WTC11 (cell line): ENCODE measurements at regions not wholly inside any gene's neighbourhood (a gene's known extent, or its start where the extent isn't known, plus 50 kb on each side); places are given as distances from the start of the nearest gene placed in this dataset.

Source experiments
- ATAC-seq: fragments of 200-7000 bp; cut with Tn5 transposase; 2 replicates; pipeline ENCODE4 v1.10.0; 2021; ENCODE audit warnings: mild to moderate bottlenecking, moderate library complexity
- CTCF ChIA-PET: fragments of 300-600 bp; sonication (Branson Sonifier 250); formaldehyde crosslinking; loops from one replicate; lab custom pipeline; 2021; ENCODE audit warnings: antibody characterized with exemption; lab: Charles Lee
- POLR2A ChIA-PET: fragments of 350-600 bp; sonication (Branson Sonifier 250); formaldehyde crosslinking; loops from one replicate; lab custom pipeline; 2021; ENCODE audit warnings: antibody characterized with exemption; lab: Charles Lee
- DNase-seq: peaks from one replicate; pipeline ENCODE4 v3.0.0; 2021; ENCODE audit warnings: low spot score
- H3K27ac Mint-ChIP-seq: 2 replicates; pipeline ENCODE4 v1.8.0; 2021; ENCODE audit warnings: mixed read lengths
- H3K27me3 Mint-ChIP-seq: 2 replicates; pipeline ENCODE4 v1.8.0; 2021; ENCODE audit warnings: low read depth, mild to moderate bottlenecking, moderate library complexity, mixed read lengths
- H3K36me3 Mint-ChIP-seq: 2 replicates; pipeline ENCODE4 v1.8.0; 2021; ENCODE audit warnings: mixed read lengths
- H3K4me1 Mint-ChIP-seq: 2 replicates; pipeline ENCODE4 v1.8.0; 2022; ENCODE audit warnings: mixed read lengths
- H3K4me3 Mint-ChIP-seq: 2 replicates; pipeline ENCODE4 v1.8.0; 2021; ENCODE audit warnings: mild to moderate bottlenecking, moderate library complexity, mixed read lengths
- H3K9me3 Mint-ChIP-seq: 2 replicates; pipeline ENCODE4 v1.8.0; 2021; ENCODE audit warnings: mixed read lengths
- ESRRA ChIP-seq: sonication (generic); formaldehyde crosslinking; IDR thresholded peaks from 2 replicates; pipeline ENCODE4 v1.8.1; 2022; ENCODE audit warnings: mild to moderate bottlenecking, missing genetic modification reagents, borderline replicate concordance
- ETV6 ChIP-seq: sonication (generic); formaldehyde crosslinking; IDR thresholded peaks from 2 replicates; pipeline ENCODE4 v1.8.1; 2022; ENCODE audit warnings: mild to moderate bottlenecking, missing genetic modification reagents
- FOXK1 ChIP-seq: sonication (generic); formaldehyde crosslinking; IDR thresholded peaks from 2 replicates; pipeline ENCODE4 v1.8.0; 2022; ENCODE audit warnings: mild to moderate bottlenecking, moderate library complexity, missing genetic modification reagents
- HMGA2 ChIP-seq: fragments of 250-450 bp; sonication (Bioruptor Pico); IDR thresholded peaks from 2 replicates; pipeline ENCODE4 v1.4.0; 2021; ENCODE audit warnings: mild to moderate bottlenecking, moderate library complexity
- IRF2 ChIP-seq: sonication (generic); formaldehyde crosslinking; IDR thresholded peaks from 2 replicates; pipeline ENCODE4 v1.8.0; 2022; ENCODE audit warnings: low read depth, missing genetic modification reagents, borderline replicate concordance
- JAZF1 ChIP-seq: fragments of 250-450 bp; sonication (Bioruptor Pico); IDR thresholded peaks from 2 replicates; pipeline ENCODE4 v1.9.0; 2021; ENCODE audit warnings: moderate library complexity, mild to moderate bottlenecking, inconsistent platforms
- MXD4 ChIP-seq: fragments of 250-450 bp; sonication (Bioruptor Pico); IDR thresholded peaks from 2 replicates; pipeline ENCODE4 v1.8.0; 2021; ENCODE audit warnings: mild to moderate bottlenecking, moderate library complexity, borderline replicate concordance
- RELA ChIP-seq: sonication (generic); formaldehyde crosslinking; IDR thresholded peaks from 2 replicates; pipeline ENCODE4 v1.8.1; 2022; ENCODE audit warnings: missing genetic modification reagents, mild to moderate bottlenecking, borderline replicate concordance
- SMAD4 ChIP-seq: sonication (generic); formaldehyde crosslinking; IDR thresholded peaks from 2 replicates; pipeline ENCODE4 v1.8.0; 2022; ENCODE audit warnings: mild to moderate bottlenecking, missing genetic modification reagents
- TP53 ChIP-seq: sonication (generic); formaldehyde crosslinking; IDR thresholded peaks from 2 replicates; pipeline ENCODE4 v1.8.1; 2023; ENCODE audit warnings: mild to moderate bottlenecking, missing genetic modification reagents
- ZNF219 ChIP-seq: sonication (generic); formaldehyde crosslinking; IDR thresholded peaks from 2 replicates; pipeline ENCODE4 v1.8.0; 2023; ENCODE audit warnings: missing genetic modification reagents, mild to moderate bottlenecking, borderline replicate concordance
- ZNF396 ChIP-seq: fragments of 250-450 bp; sonication (Bioruptor Pico); IDR thresholded peaks from 2 replicates; pipeline ENCODE4 v1.8.0; 2021; ENCODE audit warnings: mild to moderate bottlenecking, moderate library complexity, borderline replicate concordance
- ZNF671 ChIP-seq: fragments of 250-450 bp; sonication (Bioruptor Pico); IDR thresholded peaks from 2 replicates; pipeline ENCODE4 v1.8.0; 2021; ENCODE audit warnings: mild to moderate bottlenecking
- TF ChIP-seq, protein P1 (sequence below): fragments of 250-450 bp; sonication (Bioruptor Pico); IDR thresholded peaks from 2 replicates; pipeline ENCODE4 v1.9.0; 2021; ENCODE audit warnings: mild to moderate bottlenecking, borderline replicate concordance
- TF ChIP-seq, protein P2 (sequence below): sonication (generic); formaldehyde crosslinking; IDR thresholded peaks from 2 replicates; pipeline ENCODE4 v1.8.0; 2023; ENCODE audit warnings: missing genetic modification reagents
- TF ChIP-seq, protein P3 (sequence below): sonication (generic); formaldehyde crosslinking; IDR thresholded peaks from 2 replicates; pipeline ENCODE4 v1.8.1; 2022; ENCODE audit warnings: missing genetic modification reagents, borderline replicate concordance
- TF ChIP-seq, protein P4 (sequence below): fragments of 250-450 bp; sonication (Bioruptor Pico); conservative IDR thresholded peaks from 2 replicates; pipeline ENCODE4 v1.9.0; 2021; ENCODE audit warnings: mild to moderate bottlenecking
- TF ChIP-seq, protein P5 (sequence below): sonication (generic); formaldehyde crosslinking; IDR thresholded peaks from 2 replicates; pipeline ENCODE4 v1.8.1; 2023; ENCODE audit warnings: mild to moderate bottlenecking, missing genetic modification reagents, moderate library complexity
- TF ChIP-seq, protein P6 (sequence below): fragments of 250-450 bp; sonication (Bioruptor Pico); IDR thresholded peaks from 2 replicates; pipeline ENCODE4 v2.1.2; 2022; ENCODE audit warnings: mild to moderate bottlenecking, moderate library complexity

DNA sequence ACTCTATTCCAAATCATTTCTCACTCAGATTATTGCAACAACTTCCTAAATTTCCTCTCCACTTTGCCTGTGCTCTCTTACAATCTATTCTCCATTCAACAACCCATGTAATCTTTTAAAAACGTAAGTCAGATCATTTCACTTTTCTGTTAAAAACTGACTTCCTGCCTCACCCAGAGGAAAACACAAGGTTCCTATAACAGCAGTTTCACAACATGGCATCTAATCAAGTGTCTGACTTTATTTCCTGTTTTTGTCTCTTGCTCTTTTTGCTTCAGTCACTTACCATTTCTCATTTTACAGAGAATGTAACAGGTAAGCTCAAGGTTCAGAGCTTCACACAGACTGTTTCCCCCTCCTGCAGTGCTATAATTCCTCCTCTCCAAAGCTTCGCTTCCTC, 560.7 kb downstream of the LRRIQ3 start:
- CTCF ChIA-PET = no interaction called here
- Mint-ChIP-seq H3K4me3 (no peak overlapping the region), H3K4me1 (peaks cover 12% of the 10 kb centered on the region), H3K27me3 (no peaks in the 10 kb centered on the region), H3K9me3 (no peaks in the 10 kb centered on the region), H3K36me3 (no peaks in the 10 kb centered on the region), H3K27ac (peak overlapping the region; percentile 52)
- peak; percentile 68; the same call in 1 of the 2 replicates for ATAC-seq
- TF ChIP-seq SMAD4 (CRISPR knock-in tag) = no peak
- no peak for TF ChIP-seq ZNF396
- TF ChIP-seq ESRRA (CRISPR knock-in tag) = no peak
- TF ChIP-seq, protein P1, sequence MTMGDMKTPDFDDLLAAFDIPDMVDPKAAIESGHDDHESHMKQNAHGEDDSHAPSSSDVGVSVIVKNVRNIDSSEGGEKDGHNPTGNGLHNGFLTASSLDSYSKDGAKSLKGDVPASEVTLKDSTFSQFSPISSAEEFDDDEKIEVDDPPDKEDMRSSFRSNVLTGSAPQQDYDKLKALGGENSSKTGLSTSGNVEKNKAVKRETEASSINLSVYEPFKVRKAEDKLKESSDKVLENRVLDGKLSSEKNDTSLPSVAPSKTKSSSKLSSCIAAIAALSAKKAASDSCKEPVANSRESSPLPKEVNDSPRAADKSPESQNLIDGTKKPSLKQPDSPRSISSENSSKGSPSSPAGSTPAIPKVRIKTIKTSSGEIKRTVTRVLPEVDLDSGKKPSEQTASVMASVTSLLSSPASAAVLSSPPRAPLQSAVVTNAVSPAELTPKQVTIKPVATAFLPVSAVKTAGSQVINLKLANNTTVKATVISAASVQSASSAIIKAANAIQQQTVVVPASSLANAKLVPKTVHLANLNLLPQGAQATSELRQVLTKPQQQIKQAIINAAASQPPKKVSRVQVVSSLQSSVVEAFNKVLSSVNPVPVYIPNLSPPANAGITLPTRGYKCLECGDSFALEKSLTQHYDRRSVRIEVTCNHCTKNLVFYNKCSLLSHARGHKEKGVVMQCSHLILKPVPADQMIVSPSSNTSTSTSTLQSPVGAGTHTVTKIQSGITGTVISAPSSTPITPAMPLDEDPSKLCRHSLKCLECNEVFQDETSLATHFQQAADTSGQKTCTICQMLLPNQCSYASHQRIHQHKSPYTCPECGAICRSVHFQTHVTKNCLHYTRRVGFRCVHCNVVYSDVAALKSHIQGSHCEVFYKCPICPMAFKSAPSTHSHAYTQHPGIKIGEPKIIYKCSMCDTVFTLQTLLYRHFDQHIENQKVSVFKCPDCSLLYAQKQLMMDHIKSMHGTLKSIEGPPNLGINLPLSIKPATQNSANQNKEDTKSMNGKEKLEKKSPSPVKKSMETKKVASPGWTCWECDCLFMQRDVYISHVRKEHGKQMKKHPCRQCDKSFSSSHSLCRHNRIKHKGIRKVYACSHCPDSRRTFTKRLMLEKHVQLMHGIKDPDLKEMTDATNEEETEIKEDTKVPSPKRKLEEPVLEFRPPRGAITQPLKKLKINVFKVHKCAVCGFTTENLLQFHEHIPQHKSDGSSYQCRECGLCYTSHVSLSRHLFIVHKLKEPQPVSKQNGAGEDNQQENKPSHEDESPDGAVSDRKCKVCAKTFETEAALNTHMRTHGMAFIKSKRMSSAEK (CRISPR knock-in tag) = no peak
- no peak for TF ChIP-seq JAZF1 (CRISPR knock-in tag)
- TF ChIP-seq, protein P2, sequence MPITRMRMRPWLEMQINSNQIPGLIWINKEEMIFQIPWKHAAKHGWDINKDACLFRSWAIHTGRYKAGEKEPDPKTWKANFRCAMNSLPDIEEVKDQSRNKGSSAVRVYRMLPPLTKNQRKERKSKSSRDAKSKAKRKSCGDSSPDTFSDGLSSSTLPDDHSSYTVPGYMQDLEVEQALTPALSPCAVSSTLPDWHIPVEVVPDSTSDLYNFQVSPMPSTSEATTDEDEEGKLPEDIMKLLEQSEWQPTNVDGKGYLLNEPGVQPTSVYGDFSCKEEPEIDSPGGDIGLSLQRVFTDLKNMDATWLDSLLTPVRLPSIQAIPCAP (CRISPR knock-in tag) = no peak
- TF ChIP-seq FOXK1 (CRISPR knock-in tag) = no peak
- TF ChIP-seq IRF2 (CRISPR knock-in tag) = no peak
- TF ChIP-seq, protein P3, sequence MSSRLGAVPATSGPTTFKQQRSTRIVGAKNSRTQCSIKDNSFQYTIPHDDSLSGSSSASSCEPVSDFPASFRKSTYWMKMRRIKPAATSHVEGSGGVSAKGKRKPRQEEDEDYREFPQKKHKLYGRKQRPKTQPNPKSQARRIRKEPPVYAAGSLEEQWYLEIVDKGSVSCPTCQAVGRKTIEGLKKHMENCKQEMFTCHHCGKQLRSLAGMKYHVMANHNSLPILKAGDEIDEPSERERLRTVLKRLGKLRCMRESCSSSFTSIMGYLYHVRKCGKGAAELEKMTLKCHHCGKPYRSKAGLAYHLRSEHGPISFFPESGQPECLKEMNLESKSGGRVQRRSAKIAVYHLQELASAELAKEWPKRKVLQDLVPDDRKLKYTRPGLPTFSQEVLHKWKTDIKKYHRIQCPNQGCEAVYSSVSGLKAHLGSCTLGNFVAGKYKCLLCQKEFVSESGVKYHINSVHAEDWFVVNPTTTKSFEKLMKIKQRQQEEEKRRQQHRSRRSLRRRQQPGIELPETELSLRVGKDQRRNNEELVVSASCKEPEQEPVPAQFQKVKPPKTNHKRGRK (CRISPR knock-in tag) = no peak
- TF ChIP-seq ETV6 (CRISPR knock-in tag) = no peak
- TF ChIP-seq HMGA2 (CRISPR knock-in tag) = no peak
- TF ChIP-seq, protein P4, sequence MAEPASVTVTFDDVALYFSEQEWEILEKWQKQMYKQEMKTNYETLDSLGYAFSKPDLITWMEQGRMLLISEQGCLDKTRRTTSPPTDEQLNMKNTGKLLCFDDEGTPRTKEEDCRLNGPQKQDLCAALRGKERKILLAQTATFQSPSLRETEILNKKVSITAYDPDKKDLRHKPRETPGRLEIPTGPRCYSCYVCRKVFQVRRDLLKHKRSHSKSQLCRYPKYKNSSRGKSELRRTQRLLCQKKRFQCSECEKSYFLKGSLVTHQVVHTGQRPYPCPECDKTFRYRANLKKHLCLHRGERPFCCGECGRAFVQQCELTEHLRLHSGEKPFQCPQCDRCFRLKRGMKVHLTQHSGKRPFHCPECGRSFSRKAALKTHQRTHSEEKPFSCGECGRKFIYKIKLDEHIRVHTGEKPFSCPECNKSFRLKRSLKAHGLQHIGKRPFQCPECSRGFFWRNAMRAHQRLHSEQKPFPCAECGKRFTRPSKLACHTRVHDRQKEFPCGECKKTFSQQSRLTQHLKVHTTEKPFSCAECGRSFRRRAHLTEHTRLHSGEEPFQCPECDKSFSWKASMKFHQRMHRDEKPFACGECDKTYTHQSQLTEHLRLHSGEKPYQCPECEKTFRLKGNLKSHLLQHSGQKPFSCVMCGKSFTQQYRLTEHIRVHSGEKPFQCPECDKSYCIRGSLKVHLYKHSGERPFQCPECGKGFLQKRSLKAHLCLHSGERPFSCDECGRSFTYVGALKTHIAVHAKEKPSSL (CRISPR knock-in tag) = no peak
- TF ChIP-seq MXD4 (CRISPR knock-in tag) = no peak
- no peak for TF ChIP-seq ZNF219 (CRISPR knock-in tag)
- no peak for TF ChIP-seq TP53 (CRISPR knock-in tag)
- TF ChIP-seq, protein P5, sequence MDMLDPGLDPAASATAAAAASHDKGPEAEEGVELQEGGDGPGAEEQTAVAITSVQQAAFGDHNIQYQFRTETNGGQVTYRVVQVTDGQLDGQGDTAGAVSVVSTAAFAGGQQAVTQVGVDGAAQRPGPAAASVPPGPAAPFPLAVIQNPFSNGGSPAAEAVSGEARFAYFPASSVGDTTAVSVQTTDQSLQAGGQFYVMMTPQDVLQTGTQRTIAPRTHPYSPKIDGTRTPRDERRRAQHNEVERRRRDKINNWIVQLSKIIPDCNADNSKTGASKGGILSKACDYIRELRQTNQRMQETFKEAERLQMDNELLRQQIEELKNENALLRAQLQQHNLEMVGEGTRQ (CRISPR knock-in tag) = no peak
- no peak for TF ChIP-seq ZNF671
- TF ChIP-seq, protein P6, sequence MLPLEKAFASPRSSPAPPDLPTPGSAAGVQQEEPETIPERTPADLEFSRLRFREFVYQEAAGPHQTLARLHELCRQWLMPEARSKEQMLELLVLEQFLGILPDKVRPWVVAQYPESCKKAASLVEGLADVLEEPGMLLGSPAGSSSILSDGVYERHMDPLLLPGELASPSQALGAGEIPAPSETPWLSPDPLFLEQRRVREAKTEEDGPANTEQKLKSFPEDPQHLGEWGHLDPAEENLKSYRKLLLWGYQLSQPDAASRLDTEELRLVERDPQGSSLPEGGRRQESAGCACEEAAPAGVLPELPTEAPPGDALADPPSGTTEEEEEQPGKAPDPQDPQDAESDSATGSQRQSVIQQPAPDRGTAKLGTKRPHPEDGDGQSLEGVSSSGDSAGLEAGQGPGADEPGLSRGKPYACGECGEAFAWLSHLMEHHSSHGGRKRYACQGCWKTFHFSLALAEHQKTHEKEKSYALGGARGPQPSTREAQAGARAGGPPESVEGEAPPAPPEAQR (CRISPR knock-in tag) = no peak
- TF ChIP-seq RELA (CRISPR knock-in tag) = no peak
- no peak for DNase-seq
- POLR2A ChIA-PET = no interaction called here
